HG03108 (cell line): ENCODE measurements at regions not wholly inside any gene's neighbourhood (a gene's known extent, or its start where the extent isn't known, plus 50 kb on each side); places are given as distances from the start of the nearest gene placed in this dataset.

Experiments used
- ATAC-seq: cut with Tn5 transposase; IDR thresholded peaks from one replicate; pipeline ENCODE4 v1.9.1; 2021; ENCODE audit warnings: moderate library complexity; ENCODE audit not compliant: unreplicated experiment

GRCh38 chr5:119879446-119879845 lies 250.1 kb downstream of the FAM170A start:
- no peak for ATAC-seq

- ATAC-seq: no peak
These were observed 265.7 kb downstream of the FAM170A start for GRCh38 chr5:119895066-119895465.

- no peak for ATAC-seq
These were observed 267.6 kb downstream of the FAM170A start for GRCh38 chr5:119896826-119897536.

GRCh38 chr5:119897537-119898370 lies 268.4 kb downstream of the FAM170A start:
- no peak for ATAC-seq

- ATAC-seq: no peak
These were observed 270.6 kb downstream of the FAM170A start for GRCh38 chr5:119899981-119900380.

- ATAC-seq: no peak
These were observed 273.2 kb downstream of the FAM170A start for GRCh38 chr5:119902593-119902992.

- ATAC-seq: no peak
These were observed 284.1 kb downstream of the FAM170A start for GRCh38 chr5:119913425-119913824.

- no peak for ATAC-seq
These were observed 289.9 kb downstream of the FAM170A start for GRCh38 chr5:119919279-119919678.

- no peak for ATAC-seq
These were observed 296.9 kb downstream of the FAM170A start for GRCh38 chr5:119926301-119926700.

- ATAC-seq: no peak
These were observed 299.6 kb downstream of the FAM170A start for GRCh38 chr5:119928974-119929373.

- ATAC-seq: no peak
These were observed 301.1 kb downstream of the FAM170A start for GRCh38 chr5:119930490-119930889.

- no peak for ATAC-seq
These were observed 313.8 kb downstream of the FAM170A start for GRCh38 chr5:119943148-119943547.

- ATAC-seq: no peak
These were observed 316.3 kb downstream of the FAM170A start for GRCh38 chr5:119945691-119946090.

- ATAC-seq: no peak
These were observed 318.8 kb downstream of the FAM170A start for GRCh38 chr5:119948162-119948561.

GRCh38 chr5:119949426-119949999 lies 320.2 kb downstream of the FAM170A start:
- ATAC-seq: no peak

GRCh38 chr5:119951330-119951934 lies 322.1 kb downstream of the FAM170A start:
- ATAC-seq: no peak

- ATAC-seq: no peak
These were observed 324.1 kb downstream of the FAM170A start for GRCh38 chr5:119953474-119953873.

GRCh38 chr5:119954106-119954505 lies 324.7 kb downstream of the FAM170A start:
- ATAC-seq: no peak

- ATAC-seq: no peak
These were observed 332.6 kb downstream of the FAM170A start for GRCh38 chr5:119961993-119962392.

- no peak for ATAC-seq
These were observed 336.7 kb downstream of the FAM170A start for GRCh38 chr5:119966028-119966427.

GRCh38 chr5:119968690-119969089 lies 339.3 kb downstream of the FAM170A start:
- ATAC-seq: no peak
